GM19324 (cell line): ENCODE measurements at regions not wholly inside any gene's neighbourhood (a gene's known extent, or its start where the extent isn't known, plus 50 kb on each side); places are given as distances from the start of the nearest gene placed in this dataset.

Experiments
- ATAC-seq: cut with Tn5 transposase; IDR thresholded peaks from one replicate; pipeline ENCODE4 v1.9.1; 2021; ENCODE audit warnings: mild to moderate bottlenecking, moderate library complexity; ENCODE audit not compliant: unreplicated experiment, low FRiP score

DNA sequence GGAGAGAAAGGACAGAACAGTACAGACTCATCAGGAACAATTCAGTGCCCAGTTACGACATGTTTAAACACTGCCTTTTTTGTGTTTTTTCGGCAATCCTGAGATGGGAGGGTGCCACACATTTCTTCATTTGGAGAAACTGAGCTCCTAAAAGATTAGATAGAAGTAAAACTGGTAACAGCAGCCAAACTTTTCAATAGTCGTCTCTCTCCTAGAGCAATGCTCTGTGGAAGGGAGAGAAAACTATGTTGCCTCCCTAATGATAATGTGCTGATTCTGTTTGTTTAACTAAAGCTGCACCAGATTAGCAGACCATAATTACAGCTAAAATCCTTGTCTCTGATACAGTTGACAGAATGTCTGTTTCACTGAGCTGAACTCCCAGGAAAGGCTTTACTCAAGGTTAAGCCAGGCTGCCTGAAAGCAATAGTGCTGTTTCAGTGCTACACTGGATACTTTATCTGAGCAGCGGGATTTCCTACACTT lies 76.2 kb upstream of the CXADR start:
- no peak for ATAC-seq

DNA sequence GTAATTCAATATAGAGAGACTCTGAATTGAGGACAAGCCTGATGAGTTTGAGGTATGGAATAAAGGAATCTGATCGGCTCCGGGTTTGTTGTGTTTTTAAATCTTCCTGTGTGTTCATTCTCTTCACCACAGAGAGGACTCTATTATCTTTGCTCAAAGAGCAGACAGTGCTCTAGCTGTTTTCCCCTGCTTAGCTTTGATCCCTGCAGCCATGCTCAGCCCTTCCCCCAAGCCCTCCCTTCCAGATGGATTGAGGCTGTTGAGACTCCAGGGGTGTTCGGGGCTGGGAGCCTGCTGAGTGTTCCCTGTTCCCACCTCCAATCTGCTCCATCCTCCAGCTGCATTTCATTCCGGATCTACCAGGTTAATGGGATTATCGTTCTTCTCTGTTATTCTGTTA lies 74.2 kb upstream of the CXADR start:
- ATAC-seq, result no peak

DNA sequence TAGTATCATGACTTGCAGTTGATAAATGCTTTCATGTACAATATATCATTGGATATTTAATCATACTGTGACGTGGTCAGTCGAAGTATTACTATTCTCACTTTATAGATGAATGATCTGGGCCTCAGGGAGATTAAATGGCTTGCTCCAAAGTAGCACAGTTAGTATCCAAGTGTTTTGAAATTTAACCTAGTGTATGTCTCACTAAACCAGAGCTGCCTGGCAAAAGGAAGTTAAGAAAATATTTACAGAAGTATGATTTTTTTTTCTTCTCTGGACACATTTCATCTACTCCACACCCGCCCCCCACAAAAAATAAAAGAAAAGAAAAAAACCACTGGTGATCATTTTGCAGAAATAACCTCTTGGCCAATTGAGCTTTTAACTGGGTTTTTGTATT lies 71.9 kb upstream of the CXADR start:
- no peak for ATAC-seq

DNA sequence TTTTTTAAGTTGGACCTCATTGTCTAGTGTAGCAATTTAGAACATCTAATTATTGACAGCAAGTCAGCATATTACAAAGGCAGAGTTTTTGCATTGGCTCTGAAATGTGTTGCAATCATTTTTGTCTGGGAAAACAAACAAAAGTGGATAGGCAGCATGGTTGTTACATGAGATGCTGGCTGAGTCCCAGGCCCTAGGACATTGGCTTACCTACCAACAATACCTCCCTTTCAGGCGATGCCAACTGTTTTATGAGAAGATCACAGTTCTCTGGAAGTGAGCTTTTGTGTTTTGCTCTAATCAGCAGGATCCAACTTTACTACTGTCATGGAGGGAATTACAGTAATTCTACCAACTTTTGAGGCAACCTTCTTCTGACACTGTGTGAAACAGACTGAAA lies 71.5 kb upstream of the CXADR start:
- ATAC-seq, result no peak

DNA sequence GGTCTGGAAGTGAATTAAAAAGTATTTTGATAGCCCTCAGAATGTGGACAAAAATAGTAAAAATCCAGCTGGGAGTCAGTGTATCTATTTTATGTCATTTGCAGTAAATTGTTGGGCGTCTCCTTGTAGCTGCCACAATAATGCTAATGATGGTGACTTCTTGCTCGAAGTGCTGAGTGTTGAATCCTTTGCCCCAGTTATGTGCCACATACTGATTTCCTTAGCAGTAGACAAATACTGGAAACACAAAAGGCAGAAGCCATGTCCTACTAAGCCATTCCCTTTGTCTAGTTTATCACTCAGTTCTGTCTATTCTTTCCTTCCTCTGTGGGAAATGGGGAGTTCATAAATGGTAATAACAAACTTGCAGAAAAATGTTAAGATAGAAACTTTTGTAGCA lies 70.7 kb upstream of the CXADR start:
- ATAC-seq, result no peak

DNA sequence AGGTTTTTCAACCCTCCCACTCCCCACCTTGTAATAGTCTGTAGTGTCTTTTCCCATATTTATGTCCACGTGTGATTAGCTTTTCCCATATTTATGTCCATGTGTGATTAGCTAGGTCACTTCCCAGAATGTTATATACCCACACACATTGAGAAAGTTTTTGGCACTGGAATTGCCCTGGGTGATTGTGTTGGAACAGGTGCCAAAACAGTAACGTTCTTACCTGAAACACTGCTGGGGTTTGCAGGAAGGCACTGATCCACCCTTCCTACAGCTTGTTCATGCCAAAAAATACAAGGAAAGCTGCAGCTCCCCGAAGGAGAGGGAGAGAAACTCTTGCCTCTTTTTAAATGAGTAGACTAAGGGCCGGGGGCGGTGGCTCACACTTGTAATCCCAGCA lies 68.0 kb upstream of the CXADR start:
- no peak for ATAC-seq

DNA sequence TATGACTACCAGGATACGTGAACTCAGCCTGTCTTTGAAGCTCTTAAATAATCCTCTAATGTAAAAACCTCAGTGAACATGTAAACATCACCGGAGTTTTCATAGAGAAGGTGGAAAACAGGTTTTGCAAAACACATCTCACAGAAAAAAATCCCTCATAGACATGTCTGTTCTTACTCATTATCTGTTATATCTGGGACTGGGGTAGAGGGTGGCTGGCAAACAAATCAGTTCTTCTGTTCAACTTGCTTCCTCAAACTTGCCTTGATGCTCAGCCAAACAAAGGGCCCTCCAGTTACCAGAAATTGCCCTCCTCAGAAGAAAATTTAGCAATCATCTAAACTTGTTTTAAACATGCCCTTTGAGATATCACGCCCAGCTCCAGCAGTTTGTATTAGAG lies 66.1 kb upstream of the CXADR start:
- no peak for ATAC-seq

DNA sequence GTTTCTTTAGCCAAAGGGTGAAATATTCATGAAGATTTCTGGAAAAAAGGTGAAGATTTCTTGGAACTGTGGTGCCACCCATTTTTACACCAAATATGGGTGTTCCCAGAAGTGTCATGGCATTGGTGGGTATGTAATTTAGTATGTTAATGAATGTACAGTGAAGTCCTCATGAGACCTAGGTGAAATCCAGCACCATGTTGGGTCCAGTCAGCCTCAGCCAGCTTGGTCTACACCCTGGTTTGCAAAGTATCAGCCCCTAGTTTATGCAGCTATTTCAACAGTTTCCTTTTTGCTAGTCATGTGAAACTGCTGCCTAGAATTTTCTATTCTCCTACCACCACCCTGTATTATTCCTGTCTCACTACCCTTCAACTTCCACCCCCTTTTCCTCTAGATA lies 63.1 kb upstream of the CXADR start:
- no peak for ATAC-seq

DNA sequence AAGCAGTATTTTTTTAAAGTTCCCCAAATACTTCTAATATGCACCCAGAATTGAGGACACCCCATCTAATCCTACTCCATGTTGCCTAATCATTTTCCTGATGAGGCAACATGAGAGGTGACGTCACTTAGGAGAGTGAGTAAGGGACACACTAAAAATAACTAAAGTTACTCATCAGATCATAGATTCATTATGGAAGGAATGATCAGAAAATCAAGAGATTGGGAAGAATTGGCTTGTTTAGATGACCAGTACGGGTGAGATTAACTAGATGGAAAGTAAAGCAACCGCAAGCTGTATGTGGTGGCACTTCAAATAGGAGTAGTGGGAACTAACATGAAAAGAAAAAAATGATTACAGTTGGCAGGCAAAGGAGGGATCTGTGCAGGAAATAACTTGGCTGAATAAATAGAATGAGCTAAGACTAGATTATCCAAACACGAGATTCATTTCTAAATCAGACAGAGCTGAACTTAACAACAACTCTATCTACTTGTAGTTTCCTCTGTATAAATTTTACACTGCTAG lies 61.4 kb upstream of the CXADR start:
- ATAC-seq, result no peak

DNA sequence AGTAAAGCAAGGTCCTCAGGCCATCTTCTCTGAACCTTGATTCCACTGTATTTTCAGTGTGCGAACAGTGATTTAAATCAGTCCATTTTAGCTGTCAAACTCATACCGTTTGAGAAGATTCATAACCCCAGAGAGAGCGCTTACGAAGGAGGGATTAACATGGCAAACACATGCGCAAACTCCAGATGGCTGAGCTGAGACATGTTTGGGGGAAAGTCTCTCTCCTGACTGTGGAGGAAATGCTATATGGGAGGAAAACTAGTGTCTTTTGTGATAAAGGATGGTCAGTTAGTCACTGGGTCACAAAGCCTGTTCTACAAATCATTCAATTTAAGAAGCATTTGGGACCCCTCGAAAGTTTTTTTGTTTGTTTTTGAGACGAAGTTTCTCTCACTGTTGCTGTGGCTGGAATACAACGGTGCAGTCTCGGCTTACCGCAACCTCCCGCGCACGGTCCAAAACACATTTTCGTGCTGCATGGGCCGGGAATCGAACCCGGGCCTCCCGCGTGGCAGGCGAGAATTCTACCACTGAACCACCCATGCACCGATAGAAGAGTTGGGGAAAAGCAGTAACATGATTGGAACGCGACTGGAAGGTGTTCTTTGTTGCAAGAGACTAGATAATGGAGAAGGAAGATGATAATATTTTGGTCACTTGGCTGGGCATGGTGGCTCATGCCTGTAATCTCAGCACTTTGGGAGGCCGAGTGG lies 58.4 kb upstream of the CXADR start:
- no peak for ATAC-seq

DNA sequence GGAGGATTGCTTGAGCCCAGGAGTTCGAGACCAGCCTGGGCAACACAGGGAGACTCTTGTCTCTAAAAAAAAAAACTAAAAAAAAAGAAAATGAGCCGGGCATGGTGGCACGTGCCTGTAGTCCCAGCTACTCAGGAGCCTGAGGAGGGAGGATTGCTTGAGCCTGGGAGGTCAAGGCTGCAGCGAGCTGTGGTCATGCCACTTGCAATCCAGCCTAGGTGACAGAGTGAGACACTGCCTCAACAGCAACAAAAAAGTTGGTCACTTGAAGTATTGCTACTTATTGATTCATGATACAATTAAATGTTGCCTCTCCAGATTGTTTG lies 57.9 kb upstream of the CXADR start:
- ATAC-seq, result no peak

DNA sequence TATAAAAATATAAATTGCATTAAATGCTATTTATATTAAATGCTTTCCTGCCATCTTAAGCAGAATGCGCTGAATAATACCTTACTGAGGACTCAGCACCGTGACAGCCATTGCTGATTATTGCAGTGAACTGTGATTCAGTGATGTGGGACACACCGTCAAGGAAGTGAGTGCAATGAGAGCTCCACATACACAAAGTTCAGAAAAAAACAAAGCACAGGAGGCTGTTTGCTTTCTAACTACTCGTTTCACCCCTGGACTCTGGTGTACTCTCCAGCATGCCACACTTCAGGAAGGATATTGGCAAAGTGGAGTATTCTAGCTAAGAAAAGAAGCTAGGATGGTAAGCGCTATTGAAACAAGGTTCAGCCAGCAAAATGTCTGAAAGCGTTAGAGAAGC lies 57.4 kb upstream of the CXADR start:
- no peak for ATAC-seq

DNA sequence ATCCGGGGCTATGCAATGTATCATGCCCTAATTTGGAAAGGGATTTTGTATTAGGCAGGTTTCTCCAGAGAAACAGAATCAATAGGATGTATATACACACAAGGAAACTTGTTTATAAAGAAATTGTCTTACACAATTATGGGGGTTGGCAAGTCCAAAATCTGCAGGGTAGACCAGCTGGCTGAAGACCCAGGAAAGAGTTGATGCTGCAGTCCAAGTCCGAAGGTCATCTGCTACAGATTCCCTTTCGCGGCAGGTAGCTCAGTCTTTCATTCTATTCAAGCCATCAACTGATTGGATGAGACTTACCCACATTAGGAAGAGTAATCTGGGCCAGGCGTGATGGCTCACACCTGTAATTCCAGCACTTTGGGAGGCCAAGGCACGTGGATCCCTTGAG lies 54.6 kb upstream of the CXADR start:
- no peak for ATAC-seq

DNA sequence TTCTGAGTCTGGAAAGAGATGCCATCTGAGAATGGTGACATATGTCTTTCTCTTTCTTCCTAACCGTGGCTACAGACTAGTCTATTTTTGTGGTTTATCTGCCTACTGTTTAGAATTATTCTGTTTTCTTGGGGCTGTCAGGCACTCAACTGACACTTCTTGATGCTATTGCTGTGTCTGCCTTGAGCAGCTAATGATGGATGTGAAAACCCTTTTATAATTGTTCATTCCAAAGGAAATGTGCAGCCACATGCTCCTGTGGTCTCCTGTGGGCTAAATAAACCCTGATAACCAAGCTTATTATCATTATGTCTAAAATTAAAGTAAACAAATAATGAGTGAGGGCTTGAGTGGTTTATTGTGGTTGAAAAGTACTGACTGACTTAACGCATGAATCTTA lies 52.7 kb upstream of the CXADR start:
- ATAC-seq, result no peak

DNA sequence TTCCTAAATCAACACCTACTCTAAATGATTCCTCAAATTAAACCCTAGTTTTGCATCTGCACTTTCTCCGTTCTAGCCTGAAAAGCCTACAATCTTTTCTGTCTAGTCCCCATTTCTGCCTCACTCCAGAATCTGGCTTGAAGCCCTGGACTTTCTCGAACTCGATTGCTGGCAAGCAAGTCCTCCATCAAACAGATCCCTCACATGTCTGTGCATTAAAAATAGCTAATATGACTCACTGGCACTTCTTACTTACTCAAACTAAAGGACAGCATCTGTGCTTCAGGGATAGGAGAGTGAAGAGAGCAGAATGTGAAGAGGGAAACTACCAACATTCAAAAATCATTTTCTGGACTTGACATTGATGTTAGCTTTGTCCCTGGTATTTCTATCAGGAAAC lies 51.8 kb upstream of the CXADR start:
- no peak for ATAC-seq

DNA sequence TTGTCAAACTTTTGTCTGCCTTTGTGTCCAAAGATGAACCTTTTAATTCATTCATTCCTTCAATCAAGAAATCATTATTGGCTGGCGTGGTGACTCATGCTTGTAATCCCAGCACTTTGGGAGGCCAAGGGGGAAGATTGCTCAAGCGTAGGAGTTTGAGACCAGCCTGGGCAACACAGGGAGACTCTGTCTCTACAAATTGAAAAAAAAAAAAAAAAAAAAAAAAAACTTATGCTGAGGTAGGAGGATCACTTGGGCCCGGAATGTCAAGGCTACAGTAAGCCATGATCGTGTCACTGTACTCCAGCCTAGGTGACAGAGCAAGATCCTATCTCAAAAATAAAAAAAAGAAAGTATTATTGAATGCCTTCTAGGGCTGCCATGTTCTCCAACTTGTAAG lies 51.3 kb upstream of the CXADR start:
- no peak for ATAC-seq

DNA sequence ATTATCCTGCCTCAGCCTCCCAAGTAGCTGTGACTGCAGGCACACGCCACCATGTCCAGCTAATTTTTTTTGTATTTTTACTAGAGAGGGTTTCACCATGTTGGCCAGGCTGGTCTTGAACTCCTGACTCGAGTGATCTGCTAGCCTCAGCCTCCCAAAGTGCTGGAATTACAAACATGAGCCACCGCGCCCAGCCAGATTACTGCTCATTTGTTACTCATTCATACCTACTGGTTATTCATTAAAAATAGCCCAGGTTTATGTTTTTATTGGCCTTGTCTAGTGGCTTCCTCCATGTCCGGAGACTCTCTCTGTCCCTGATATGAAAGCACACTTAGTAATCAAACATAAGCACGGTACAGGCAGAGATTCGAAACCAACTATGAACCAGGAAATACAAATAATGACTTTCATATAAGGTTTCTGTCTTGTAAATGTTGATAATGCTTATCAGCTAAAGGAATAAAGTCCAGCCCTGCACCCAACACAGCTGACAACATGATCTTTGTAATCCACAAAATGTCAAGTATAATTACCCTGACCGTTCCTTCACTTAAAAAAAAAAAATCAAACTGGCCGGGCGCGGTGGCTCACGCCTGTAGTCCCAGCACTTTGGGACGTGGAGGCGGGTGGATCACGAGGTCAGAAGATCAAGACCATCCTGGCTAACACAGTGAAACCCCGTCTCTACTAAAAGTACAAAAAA lies 50.4 kb upstream of the CXADR start:
- ATAC-seq, result no peak
